ENCODE measurements at regions not wholly inside any gene's neighbourhood (a gene's known extent, or its start where the extent isn't known, plus 50 kb on each side); places are given as distances from the start of the nearest gene placed in this dataset.

GRCh38 chr16:79355600-79356358 is 244.8 kb downstream of the MAF start:
- TF ChIP-seq EP300 (IDR thresholded peaks at IDR 0.05) (no peak), CTCF (IDR thresholded peaks at IDR 0.05) (no peak)

Data from tibial nerve (tissue), 4 donors.